Ovary (tissue), 7 donors: ENCODE measurements at regions not wholly inside any gene's neighbourhood (a gene's known extent, or its start where the extent isn't known, plus 50 kb on each side); places are given as distances from the start of the nearest gene placed in this dataset.

Experiments used
- DNase-seq, 5 donors: peaks; one replicate each; pipeline ENCODE4 v3.0.0-alpha.2; 2019 to 2020
- H3K27ac ChIP-seq, 2 donors: fragments of 200-600 bp; one replicate each; pipeline versions ENCODE4 v1.5.1 to v1.8.0; 2019 to 2022
- H3K27me3 ChIP-seq: fragments of 200-600 bp; one replicate; pipeline ENCODE4 v1.8.0; 2022
- H3K36me3 ChIP-seq: fragments of 200-600 bp; sonication (generic); one replicate; pipeline ENCODE4 v1.5.1; 2019
- H3K4me1 ChIP-seq: one replicate; pipeline ENCODE4 v1.8.1; 2013; ENCODE audit warnings: mild to moderate bottlenecking, moderate library complexity; ENCODE audit not compliant: insufficient read depth
- H3K4me3 ChIP-seq: fragments of 200-600 bp; sonication (generic); one replicate; pipeline ENCODE4 v1.5.1; 2017
- H3K9me3 ChIP-seq, 2 donors: fragments of 200-600 bp in 1 of 2; sonication (generic) in 1 of 2; one replicate each; pipeline versions ENCODE4 v1.5.1 to v1.8.1; 2013 to 2019; ENCODE audit warnings: mild to moderate bottlenecking in 1 of 2, moderate library complexity in 1 of 2
- CTCF ChIP-seq, 3 donors: fragments of 450-650 bp in 2 of 3; fragments of 200-600 bp in 1 of 3; IDR thresholded peaks; one replicate each; pipeline versions ENCODE4 v1.5.1 to v1.8.0; 2016 to 2022; ENCODE audit warnings: antibody characterized with exemption in 3 of 3, mild to moderate bottlenecking in 1 of 3
- EP300 ChIP-seq: sonication (generic); formaldehyde crosslinking; IDR thresholded peaks from one replicate; pipeline ENCODE4 v1.6.1; 2017; ENCODE audit warnings: antibody characterized with exemption
- POLR2A ChIP-seq: fragments of 450-650 bp; IDR thresholded peaks from one replicate; pipeline ENCODE4 v1.6.1; 2017; ENCODE audit warnings: antibody characterized with exemption, mild to moderate bottlenecking, moderate library complexity
- WGBS, 3 donors: extraction: QIAGEN DNeasy Blood & Tissue Kit in 1 of 3; methylation state at CpG; one replicate each; pipeline versions ENCODE4 v1.1.5 to v1.1.7; 2013 to 2017; 5-methylcytosine and 5-hydroxymethylcytosine counted together
- intact Hi-C, 4 donors: fragments of 100-400 bp; cut with DNase I; formaldehyde crosslinking; loops; one replicate each; pipeline versions ENCODE4 v1.11.0 to v1.15.1; 2022 to 2023
- donor health status: DM: no; HTN: no; CAD: no; lungs with moderate emphysema.
- donor health status: DM: no; HTN: no; CAD: no.
- donor health status: Bipolar disorder and iron deficiency.
- donor health status: DM: no; HTN: no; CAD: no.
- donor health status: DM: yes; HTN: yes; CAD: no.

- TF ChIP-seq CTCF (IDR thresholded peaks at IDR 0.05): no peak
- TF ChIP-seq POLR2A: no peak
- Histone ChIP-seq H3K27me3 (no peaks in the 10 kb centered on the region), H3K4me1 (no peaks in the 10 kb centered on the region), H3K4me3 (no peak overlapping the region), H3K27ac (no peak overlapping the region), H3K36me3 (no peaks in the 10 kb centered on the region), H3K9me3 (peaks cover 0 to 5% of the 10 kb centered on the region in 2 donors)
- intact Hi-C loops: no loop called here
- no peak for DNase-seq
- 83 to 95% (median 92%) methylated on average over 3 of the region's 3 CpGs for WGBS, 3 donors
Observed at GRCh38 chr2:67858886-67859285, 203.9 kb downstream of the C1D start.

- no peaks in the 10 kb centered on the region for H3K27me3 ChIP-seq
- H3K27ac ChIP-seq: no peak overlapping the region
- no peaks in the 10 kb centered on the region for H3K36me3 ChIP-seq
- intact Hi-C loops: no loop called here
- DNase-seq: no peak
- H3K4me3 ChIP-seq: no peak overlapping the region
- no peaks in the 10 kb centered on the region for H3K4me1 ChIP-seq
- TF ChIP-seq POLR2A (no peak), CTCF (IDR thresholded peaks at IDR 0.05) (no peak), EP300 (no peak)
- 27 to 40% (median 38%) methylated on average over 3 of the region's 3 CpGs for WGBS, 3 donors
- H3K9me3 ChIP-seq: no peaks in the 10 kb centered on the region
Observed at GRCh38 chr2:67865917-67866316, 196.9 kb downstream of the C1D start.

- Histone ChIP-seq H3K27me3 (no peaks in the 10 kb centered on the region), H3K36me3 (no peaks in the 10 kb centered on the region), H3K4me1 (no peaks in the 10 kb centered on the region), H3K27ac (no peak overlapping the region), H3K4me3 (no peak overlapping the region), H3K9me3 (no peaks in the 10 kb centered on the region)
- WGBS, 3 donors: 30 to 46% (median 33%) methylated on average over 5 of the region's 5 CpGs
- TF ChIP-seq EP300 (no peak), POLR2A (no peak), CTCF (IDR thresholded peaks at IDR 0.05) (no peak)
- intact Hi-C loops: no loop called here
- no peak for DNase-seq
Observed at GRCh38 chr2:67867735-67868134, 195.1 kb downstream of the C1D start.

- no peak overlapping the region for H3K27ac ChIP-seq
- 60 to 74% (median 69%) methylated on average over 13 of the region's 13 CpGs for WGBS, 3 donors
- no peak overlapping the region for H3K4me3 ChIP-seq
- H3K36me3 ChIP-seq: no peaks in the 10 kb centered on the region
- intact Hi-C loops: no loop called here
- DNase-seq: no peak
- no peak for TF ChIP-seq CTCF (IDR thresholded peaks at IDR 0.05)
- TF ChIP-seq POLR2A: no peak
- TF ChIP-seq EP300: no peak
- no peaks in the 10 kb centered on the region for H3K4me1 ChIP-seq
- no peaks in the 10 kb centered on the region for H3K27me3 ChIP-seq
- H3K9me3 ChIP-seq: no peaks in the 10 kb centered on the region
Observed at GRCh38 chr2:67871686-67872412, 191.0 kb downstream of the C1D start.
